GM12892 (cell line): ENCODE measurements at regions not wholly inside any gene's neighbourhood (a gene's known extent, or its start where the extent isn't known, plus 50 kb on each side); places are given as distances from the start of the nearest gene placed in this dataset.

Source experiments
- POLR2A ChIP-seq: IDR thresholded peaks from 2 replicates; pipeline ENCODE4 v1.6.1; 2011; ENCODE audit warnings: low read depth, low read length, control low read depth
- POLR2AphosphoS5 ChIP-seq: IDR thresholded peaks from 2 replicates; pipeline ENCODE4 v1.6.1; 2011; ENCODE audit warnings: low read depth, low read length, control low read depth

- TF ChIP-seq POLR2A, result no peak
- no peak for TF ChIP-seq POLR2AphosphoS5
Observed at GRCh38 chr2:176496761-176497160, 227.5 kb downstream of the MTX2 start.
